Left lung (tissue), 4 donors: ENCODE measurements at regions not wholly inside any gene's neighbourhood (a gene's known extent, or its start where the extent isn't known, plus 50 kb on each side); places are given as distances from the start of the nearest gene placed in this dataset.

ENCODE experiments used
- ATAC-seq: fragments of 200-7000 bp; cut with Tn5 transposase; one replicate; pipeline ENCODE4 v1.9.1; 2020; ENCODE audit warnings: moderate library complexity
- DNase-seq, 4 donors: peaks; one replicate each; pipeline ENCODE4 v3.0.0-alpha.2; 2013 to 2020
- H3K27ac ChIP-seq, 2 donors: fragments of 200-600 bp; sonication (generic) in 1 of 2; one replicate each; pipeline versions ENCODE4 v1.5.0 to v1.8.0; 2020 to 2021
- H3K27me3 ChIP-seq, 2 donors: fragments of 200-600 bp; sonication (generic) in 1 of 2; one replicate each; pipeline versions ENCODE4 v1.5.0 to v1.8.0; 2020 to 2021
- H3K36me3 ChIP-seq, 2 donors: fragments of 200-600 bp; sonication (generic) in 1 of 2; one replicate each; pipeline versions ENCODE4 v1.5.0 to v1.8.0; 2020 to 2021
- H3K4me1 ChIP-seq, 2 donors: fragments of 200-600 bp; one replicate each; pipeline ENCODE4 v1.8.0; 2021
- H3K4me3 ChIP-seq, 2 donors: fragments of 200-600 bp; sonication (generic) in 1 of 2; one replicate each; pipeline versions ENCODE4 v1.5.0 to v1.8.0; 2020 to 2021; ENCODE audit warnings: mild to moderate bottlenecking in 1 of 2
- H3K9me3 ChIP-seq, 2 donors: fragments of 200-600 bp; sonication (generic) in 1 of 2; one replicate each; pipeline versions ENCODE4 v1.5.0 to v1.8.0; 2020 to 2021
- intact Hi-C, 2 donors: fragments of 100-400 bp; cut with DNase I; formaldehyde crosslinking; loops; one replicate each; pipeline versions ENCODE4 v1.11.2 to v1.14.2; 2022
- TF ChIP-seq, protein P1 (sequence below), 2 donors: fragments of 200-600 bp; sonication (generic) in 1 of 2; IDR thresholded peaks; one replicate each; pipeline versions ENCODE4 v1.5.0 to v1.8.0; 2021; ENCODE audit warnings: antibody characterized with exemption in 2 of 2
- donor health status: DM: no; HTN: yes; CAD: no.
- donor health status: DM: no; HTN: no; CAD: no.

DNA sequence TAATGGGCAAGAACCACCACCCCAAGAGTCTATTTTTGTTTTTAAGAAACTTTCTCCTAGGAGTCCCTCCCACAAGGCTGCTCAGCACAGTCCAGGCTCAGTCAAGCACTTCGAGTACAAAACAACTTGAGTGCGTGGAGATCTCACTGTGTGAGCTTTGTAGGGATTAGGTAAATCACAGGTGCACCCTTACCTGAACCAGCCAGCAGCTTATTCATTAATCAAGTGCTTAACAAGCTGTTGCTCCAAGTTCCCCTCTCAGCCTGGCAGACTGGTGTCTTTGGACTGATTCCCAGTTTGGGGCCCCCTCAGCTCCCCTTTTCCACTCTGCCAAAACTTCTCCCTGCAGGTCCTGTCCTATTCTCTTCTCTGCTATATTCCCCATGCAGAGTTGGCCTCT is 133.1 kb downstream of the LY86 start:
- no peaks in the 10 kb centered on the region for H3K36me3 ChIP-seq
- peak; percentile 72 for ATAC-seq
- H3K4me1 ChIP-seq, result peaks cover 21 to 72% of the 10 kb centered on the region in 2 donors
- peak overlapping the region; percentile 49 to 94 for H3K27ac ChIP-seq
- TF ChIP-seq, protein P1, sequence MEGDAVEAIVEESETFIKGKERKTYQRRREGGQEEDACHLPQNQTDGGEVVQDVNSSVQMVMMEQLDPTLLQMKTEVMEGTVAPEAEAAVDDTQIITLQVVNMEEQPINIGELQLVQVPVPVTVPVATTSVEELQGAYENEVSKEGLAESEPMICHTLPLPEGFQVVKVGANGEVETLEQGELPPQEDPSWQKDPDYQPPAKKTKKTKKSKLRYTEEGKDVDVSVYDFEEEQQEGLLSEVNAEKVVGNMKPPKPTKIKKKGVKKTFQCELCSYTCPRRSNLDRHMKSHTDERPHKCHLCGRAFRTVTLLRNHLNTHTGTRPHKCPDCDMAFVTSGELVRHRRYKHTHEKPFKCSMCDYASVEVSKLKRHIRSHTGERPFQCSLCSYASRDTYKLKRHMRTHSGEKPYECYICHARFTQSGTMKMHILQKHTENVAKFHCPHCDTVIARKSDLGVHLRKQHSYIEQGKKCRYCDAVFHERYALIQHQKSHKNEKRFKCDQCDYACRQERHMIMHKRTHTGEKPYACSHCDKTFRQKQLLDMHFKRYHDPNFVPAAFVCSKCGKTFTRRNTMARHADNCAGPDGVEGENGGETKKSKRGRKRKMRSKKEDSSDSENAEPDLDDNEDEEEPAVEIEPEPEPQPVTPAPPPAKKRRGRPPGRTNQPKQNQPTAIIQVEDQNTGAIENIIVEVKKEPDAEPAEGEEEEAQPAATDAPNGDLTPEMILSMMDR (IDR thresholded peaks at IDR 0.05), result no peak
- intact Hi-C loops, result no loop called here
- H3K9me3 ChIP-seq, result no peaks in the 10 kb centered on the region
- H3K27me3 ChIP-seq, result no peaks in the 10 kb centered on the region
- no peak overlapping the region for H3K4me3 ChIP-seq
- DNase-seq, result peak in 2 of 4 donors; percentile 51 to 75

DNA sequence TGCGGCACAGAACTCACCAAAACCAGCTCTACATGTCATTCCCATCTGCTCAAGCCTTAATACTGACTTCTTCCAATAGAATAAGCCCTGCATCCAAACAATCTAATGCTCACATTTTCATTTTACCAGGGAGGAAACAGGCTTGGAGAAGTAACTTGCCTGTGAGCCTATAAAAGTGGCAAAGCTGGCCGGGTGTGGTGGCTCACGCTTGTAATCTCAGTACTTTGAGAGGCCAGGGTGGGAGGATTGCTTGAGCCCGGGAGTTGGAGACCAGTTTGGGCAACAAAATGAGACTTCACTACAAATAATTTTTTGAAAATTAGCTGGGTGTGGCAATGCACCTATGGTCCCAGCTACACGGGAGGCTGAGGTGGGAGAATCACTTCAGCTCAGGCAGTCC is 133.7 kb downstream of the LY86 start:
- intact Hi-C loops, result no loop called here
- H3K4me3 ChIP-seq, result no peak overlapping the region
- no peak for ATAC-seq
- H3K27ac ChIP-seq, result peak overlapping the region; percentile 45 to 94
- H3K27me3 ChIP-seq, result no peaks in the 10 kb centered on the region
- H3K36me3 ChIP-seq, result no peaks in the 10 kb centered on the region
- H3K9me3 ChIP-seq, result no peaks in the 10 kb centered on the region
- H3K4me1 ChIP-seq, result peaks cover 21 to 66% of the 10 kb centered on the region in 2 donors
- TF ChIP-seq, protein P1 (IDR thresholded peaks at IDR 0.05), result no peak
- DNase-seq, result no peak

DNA sequence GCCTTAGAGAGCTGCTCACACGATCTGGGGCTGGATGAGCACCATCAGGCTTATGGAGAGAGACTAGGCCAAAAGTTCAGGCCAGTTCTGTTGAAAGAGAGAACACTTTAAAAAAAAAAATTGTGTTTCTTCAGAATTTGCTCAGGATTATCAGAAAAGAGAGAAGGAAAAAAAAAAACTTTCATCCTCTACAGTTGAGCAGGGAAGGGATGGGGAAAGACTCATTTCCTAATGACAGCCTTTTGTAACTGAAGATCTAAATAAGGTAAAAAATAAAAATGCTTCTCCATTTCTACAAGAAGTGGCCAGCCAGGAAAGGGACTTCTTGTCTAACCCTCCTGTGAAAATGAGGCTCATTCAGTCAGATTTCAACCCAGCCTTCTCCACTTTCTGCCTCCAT is 134.8 kb downstream of the LY86 start:
- TF ChIP-seq, protein P1 (IDR thresholded peaks at IDR 0.05), result no peak
- H3K9me3 ChIP-seq, result no peaks in the 10 kb centered on the region
- H3K27ac ChIP-seq, result peak overlapping the region; percentile 90 to 94
- intact Hi-C loops, result no loop called here
- no peak overlapping the region for H3K4me3 ChIP-seq
- no peak for ATAC-seq
- H3K27me3 ChIP-seq, result no peaks in the 10 kb centered on the region
- DNase-seq, result no peak
- H3K4me1 ChIP-seq, result peaks cover 21 to 55% of the 10 kb centered on the region in 2 donors
- H3K36me3 ChIP-seq, result no peaks in the 10 kb centered on the region

DNA sequence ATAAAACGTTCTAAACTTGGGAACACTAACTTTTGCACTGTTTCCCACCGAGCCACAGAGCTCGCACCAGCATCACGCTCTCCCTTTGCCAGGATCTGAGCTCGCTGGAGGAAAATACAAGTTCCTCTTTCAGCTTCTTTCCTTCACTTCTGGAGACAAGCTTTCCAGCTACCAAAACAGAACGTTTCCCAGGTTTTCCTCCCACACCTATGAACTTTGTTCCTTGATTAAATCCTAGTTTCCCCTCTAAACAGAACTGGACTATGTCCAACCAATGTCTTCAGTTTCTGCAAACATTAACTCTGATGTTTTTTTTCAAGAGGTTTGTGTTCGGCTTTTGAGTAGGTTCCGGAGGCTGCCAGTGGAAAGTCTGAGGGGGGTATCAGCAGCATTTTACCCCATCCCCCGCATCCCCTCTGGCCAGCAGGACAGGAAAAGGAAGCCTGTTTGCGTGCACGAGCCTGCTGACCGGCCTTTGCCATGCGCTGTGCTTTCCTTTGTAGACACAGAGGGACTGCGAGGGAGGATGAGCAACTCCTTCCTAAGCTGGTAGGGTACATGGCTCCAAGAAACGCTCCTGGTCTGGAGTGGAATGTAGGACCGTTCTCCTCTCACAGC is 135.5 kb downstream of the LY86 start:
- H3K4me1 ChIP-seq, result peaks cover 21 to 48% of the 10 kb centered on the region in 2 donors
- H3K27ac ChIP-seq, result peak overlapping the region; percentile 90 to 94
- TF ChIP-seq, protein P1 (IDR thresholded peaks at IDR 0.05), result no peak
- H3K27me3 ChIP-seq, result no peaks in the 10 kb centered on the region
- DNase-seq (peak in 3 of 4 donors; percentile 54 to 79 (median 77)), ATAC-seq (peak; percentile 53)
- intact Hi-C loops, result no loop called here
- no peaks in the 10 kb centered on the region for H3K9me3 ChIP-seq
- H3K4me3 ChIP-seq, result peak overlapping the region in 1 of 2 donors; percentile 23
- no peaks in the 10 kb centered on the region for H3K36me3 ChIP-seq

DNA sequence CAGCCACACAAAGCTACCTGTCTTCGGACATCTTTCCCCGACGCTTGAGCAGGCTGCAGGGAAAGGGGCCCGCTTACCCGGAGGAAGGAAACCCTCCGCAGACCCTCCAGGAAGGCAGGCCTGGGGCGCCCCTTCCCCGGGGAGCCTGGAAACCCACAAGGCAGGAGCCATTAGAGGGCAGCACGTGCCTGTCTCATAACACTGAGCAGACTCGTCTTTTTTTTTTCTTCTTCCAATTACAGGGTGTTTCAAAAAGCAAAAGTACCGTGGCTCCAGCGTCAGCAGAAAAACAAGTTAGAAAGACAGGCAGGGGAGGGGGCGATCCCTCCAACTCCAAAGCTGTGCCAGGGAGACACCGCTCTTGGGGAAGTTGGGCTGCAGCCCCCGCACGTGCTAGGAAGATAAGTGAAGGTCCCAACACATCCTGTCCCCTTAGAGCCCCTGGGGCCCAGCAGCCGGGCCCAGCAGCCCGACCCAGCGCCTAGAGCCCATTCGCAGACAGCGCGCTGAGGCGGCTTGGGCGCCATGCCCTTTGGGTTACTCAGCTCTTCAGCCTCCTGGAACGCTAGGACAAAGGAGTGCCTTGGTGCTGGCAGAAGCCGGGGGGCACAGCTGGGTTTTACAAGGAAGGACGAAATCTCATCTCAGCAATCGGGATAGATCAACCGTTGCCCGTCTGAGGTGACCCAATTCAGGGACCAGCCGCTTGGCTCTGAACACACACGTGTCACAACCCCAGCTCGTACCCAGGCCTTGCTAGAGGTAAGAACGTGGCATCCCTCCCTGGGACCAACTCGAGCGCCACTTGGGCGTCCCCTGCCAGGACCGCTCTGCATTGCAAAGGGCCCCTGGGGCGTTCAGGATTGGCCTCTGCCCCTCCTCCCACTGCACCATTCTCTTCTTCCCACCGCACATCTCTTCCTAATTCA is 136.3 kb downstream of the LY86 start:
- intact Hi-C loops, result no loop called here
- TF ChIP-seq, protein P1 (IDR thresholded peaks at IDR 0.05), result peak; percentile 47 to 49
- Histone ChIP-seq H3K27me3 (no peaks in the 10 kb centered on the region), H3K4me3 (peak overlapping the region; percentile 12 to 23), H3K9me3 (no peaks in the 10 kb centered on the region), H3K27ac (peak overlapping the region; percentile 90 to 94), H3K4me1 (peaks cover 21 to 46% of the 10 kb centered on the region in 2 donors), H3K36me3 (no peaks in the 10 kb centered on the region)
- DNase-seq, result peak; percentile 77 to 88 (median 82)
- peak; percentile 85 for ATAC-seq
